NCI-H446 (cell line): ENCODE measurements at regions not wholly inside any gene's neighbourhood (a gene's known extent, or its start where the extent isn't known, plus 50 kb on each side); places are given as distances from the start of the nearest gene placed in this dataset.

ENCODE experiments used
- DNase-seq, 2 experiments: peaks; one replicate each; lab custom pipeline; 2025; lab: John Stamatoyannopoulos, UW

GRCh38 chr9:79014929-79015699 is 556.7 kb upstream of the TLE4 start:
- DNase-seq = no peak

- DNase-seq = no peak
Measured at GRCh38 chr9:79015951-79016350, 555.8 kb upstream of the TLE4 start.

GRCh38 chr9:79020276-79020675 is 551.5 kb upstream of the TLE4 start:
- no peak for DNase-seq

- no peak for DNase-seq
Measured at GRCh38 chr9:79021084-79021483, 550.7 kb upstream of the TLE4 start.

GRCh38 chr9:79023134-79023580 is 548.6 kb upstream of the TLE4 start:
- no peak for DNase-seq

- DNase-seq = no peak
Measured at GRCh38 chr9:79026316-79026715, 545.4 kb upstream of the TLE4 start.

- no peak for DNase-seq
Measured at GRCh38 chr9:79028101-79028500, 543.7 kb upstream of the TLE4 start.

- no peak for DNase-seq
Measured at GRCh38 chr9:79034583-79034982, 537.2 kb upstream of the TLE4 start.

- no peak for DNase-seq
Measured at GRCh38 chr9:79037338-79037737, 534.4 kb upstream of the TLE4 start.

GRCh38 chr9:79040671-79041070 is 531.1 kb upstream of the TLE4 start:
- DNase-seq = no peak

- no peak for DNase-seq
Measured at GRCh38 chr9:79041266-79041665, 530.5 kb upstream of the TLE4 start.

- no peak for DNase-seq
Measured at GRCh38 chr9:79043916-79044315, 527.8 kb upstream of the TLE4 start.

- no peak for DNase-seq
Measured at GRCh38 chr9:79046401-79046800, 525.4 kb upstream of the TLE4 start.

GRCh38 chr9:79049371-79049770 is 522.4 kb upstream of the TLE4 start:
- no peak for DNase-seq

GRCh38 chr9:79053598-79053997 is 518.2 kb upstream of the TLE4 start:
- DNase-seq = no peak

- DNase-seq = no peak
Measured at GRCh38 chr9:79054500-79054899, 517.3 kb upstream of the TLE4 start.

- no peak for DNase-seq
Measured at GRCh38 chr9:79056041-79056440, 515.7 kb upstream of the TLE4 start.

- DNase-seq = no peak
Measured at GRCh38 chr9:79057576-79057975, 514.2 kb upstream of the TLE4 start.

- no peak for DNase-seq
Measured at GRCh38 chr9:79060766-79061165, 511.0 kb upstream of the TLE4 start.

GRCh38 chr9:79061752-79062616 is 509.8 kb upstream of the TLE4 start:
- no peak for DNase-seq

GRCh38 chr9:79073201-79073600 is 498.6 kb upstream of the TLE4 start:
- no peak for DNase-seq

GRCh38 chr9:79080536-79080935 is 491.2 kb upstream of the TLE4 start:
- no peak for DNase-seq

GRCh38 chr9:79083621-79084020 is 488.1 kb upstream of the TLE4 start:
- no peak for DNase-seq
